ENCODE measurements at regions not wholly inside any gene's neighbourhood (a gene's known extent, or its start where the extent isn't known, plus 50 kb on each side); places are given as distances from the start of the nearest gene placed in this dataset.

DNA sequence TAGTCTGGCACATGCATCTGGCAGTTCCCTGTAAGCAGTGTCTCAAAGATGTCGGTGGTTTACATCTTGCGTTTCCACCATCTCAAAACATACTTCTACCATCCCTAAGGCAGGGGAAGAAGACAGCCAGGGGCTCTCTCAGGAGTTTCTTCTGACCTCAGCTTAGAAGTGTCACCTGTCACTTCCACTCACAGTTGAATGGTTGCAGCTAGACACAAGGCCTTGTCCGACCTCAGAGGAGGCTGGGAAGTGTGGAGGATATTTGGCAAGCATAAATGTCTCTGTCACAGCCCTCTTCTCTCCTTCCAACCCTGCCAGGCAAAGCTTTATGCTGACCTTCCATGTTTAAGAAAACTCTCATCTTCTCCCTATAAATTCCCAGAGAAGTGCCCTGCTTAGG, 193.3 kb downstream of the HERPUD2 start:
- H3K36me3 Mint-ChIP-seq (ENCODE audit: insufficient read depth, unreplicated experiment): no peaks in the 10 kb centered on the region
- TF ChIP-seq, protein P1, sequence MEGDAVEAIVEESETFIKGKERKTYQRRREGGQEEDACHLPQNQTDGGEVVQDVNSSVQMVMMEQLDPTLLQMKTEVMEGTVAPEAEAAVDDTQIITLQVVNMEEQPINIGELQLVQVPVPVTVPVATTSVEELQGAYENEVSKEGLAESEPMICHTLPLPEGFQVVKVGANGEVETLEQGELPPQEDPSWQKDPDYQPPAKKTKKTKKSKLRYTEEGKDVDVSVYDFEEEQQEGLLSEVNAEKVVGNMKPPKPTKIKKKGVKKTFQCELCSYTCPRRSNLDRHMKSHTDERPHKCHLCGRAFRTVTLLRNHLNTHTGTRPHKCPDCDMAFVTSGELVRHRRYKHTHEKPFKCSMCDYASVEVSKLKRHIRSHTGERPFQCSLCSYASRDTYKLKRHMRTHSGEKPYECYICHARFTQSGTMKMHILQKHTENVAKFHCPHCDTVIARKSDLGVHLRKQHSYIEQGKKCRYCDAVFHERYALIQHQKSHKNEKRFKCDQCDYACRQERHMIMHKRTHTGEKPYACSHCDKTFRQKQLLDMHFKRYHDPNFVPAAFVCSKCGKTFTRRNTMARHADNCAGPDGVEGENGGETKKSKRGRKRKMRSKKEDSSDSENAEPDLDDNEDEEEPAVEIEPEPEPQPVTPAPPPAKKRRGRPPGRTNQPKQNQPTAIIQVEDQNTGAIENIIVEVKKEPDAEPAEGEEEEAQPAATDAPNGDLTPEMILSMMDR (IDR thresholded peaks at IDR 0.05; ENCODE audit: insufficient read depth in 1 of 2, low read depth in 1 of 2, low read length in 1 of 2, severe bottlenecking in 1 of 2, unreplicated experiment in 1 of 2): no peak
- no peaks in the 10 kb centered on the region for H3K36me3 ChIP-seq (ENCODE audit: control insufficient read depth, insufficient read depth, low read length)
- H3K27me3 ChIP-seq (replicated peaks; ENCODE audit: control insufficient read depth, insufficient read depth, low read length): no peaks in the 10 kb centered on the region; the same call in 1 of the 2 replicates
- peaks cover 24% of the 10 kb centered on the region for H3K27me3 Mint-ChIP-seq (ENCODE audit: insufficient read depth, unreplicated experiment)
- no peak for DNase-seq
- H3K4me1 Mint-ChIP-seq (ENCODE audit: low read depth, unreplicated experiment): no peaks in the 10 kb centered on the region
- H3K27ac Mint-ChIP-seq (ENCODE audit: unreplicated experiment): no peak overlapping the region
- no peaks in the 10 kb centered on the region for H3K9me3 ChIP-seq
- no TSS peak for BruUV-seq (replicated peaks)
- H3K9me3 Mint-ChIP-seq (ENCODE audit: unreplicated experiment): peaks cover 18% of the 10 kb centered on the region
- CTCF ChIA-PET: no interaction called here
- H3K4me1 ChIP-seq: no peaks in the 10 kb centered on the region
- no peak overlapping the region for H3K4me3 ChIP-seq (ENCODE audit: low read depth, low read length)
- H3K4me3 Mint-ChIP-seq (ENCODE audit: unreplicated experiment): no peak overlapping the region
- POLR2A ChIA-PET: no interaction called here
- intact Hi-C loops (cut with micrococcal nuclease; ENCODE audit: unreplicated experiment): no loop called here

DNA sequence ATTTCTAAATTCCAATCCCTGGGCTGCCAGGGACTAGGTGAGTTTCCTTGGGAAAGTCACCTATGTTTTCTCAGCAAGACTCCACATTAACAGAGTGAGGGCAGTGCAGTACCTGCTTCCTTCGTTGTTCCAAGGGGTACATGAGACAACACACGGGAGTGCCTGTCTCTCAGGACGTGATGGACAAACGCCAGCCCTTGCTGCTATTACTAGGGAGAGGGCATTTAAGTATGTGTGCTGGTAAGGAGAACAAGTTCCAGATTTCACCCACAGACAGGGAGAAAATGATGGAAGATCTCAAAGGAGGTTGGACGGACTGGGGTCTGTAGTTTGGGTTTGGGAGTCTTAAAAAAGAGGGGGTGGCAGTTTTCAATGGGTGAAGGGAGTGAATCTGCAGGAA, 195.7 kb downstream of the HERPUD2 start:
- intact Hi-C loops (cut with micrococcal nuclease; ENCODE audit: unreplicated experiment): no loop called here
- Histone ChIP-seq H3K9me3 (no peaks in the 10 kb centered on the region), H3K27me3 (replicated peaks; ENCODE audit: control insufficient read depth, insufficient read depth, low read length) (no peaks in the 10 kb centered on the region; the same call in 1 of the 2 replicates), H3K4me3 (ENCODE audit: low read depth, low read length) (no peak overlapping the region), H3K4me1 (no peaks in the 10 kb centered on the region), H3K36me3 (ENCODE audit: control insufficient read depth, insufficient read depth, low read length) (no peaks in the 10 kb centered on the region)
- Mint-ChIP-seq H3K9me3 (ENCODE audit: unreplicated experiment) (peaks cover 18% of the 10 kb centered on the region), H3K27me3 (ENCODE audit: insufficient read depth, unreplicated experiment) (peaks cover 21% of the 10 kb centered on the region), H3K27ac (ENCODE audit: unreplicated experiment) (no peak overlapping the region), H3K4me3 (ENCODE audit: unreplicated experiment) (no peak overlapping the region), H3K36me3 (ENCODE audit: insufficient read depth, unreplicated experiment) (no peaks in the 10 kb centered on the region), H3K4me1 (ENCODE audit: low read depth, unreplicated experiment) (no peaks in the 10 kb centered on the region)
- no TSS peak for BruUV-seq (replicated peaks)
- TF ChIP-seq, protein P1 (IDR thresholded peaks at IDR 0.05; ENCODE audit: insufficient read depth in 1 of 2, low read depth in 1 of 2, low read length in 1 of 2, severe bottlenecking in 1 of 2, unreplicated experiment in 1 of 2): no peak
- CTCF ChIA-PET: no interaction called here
- DNase-seq: no peak
- POLR2A ChIA-PET: no interaction called here

DNA sequence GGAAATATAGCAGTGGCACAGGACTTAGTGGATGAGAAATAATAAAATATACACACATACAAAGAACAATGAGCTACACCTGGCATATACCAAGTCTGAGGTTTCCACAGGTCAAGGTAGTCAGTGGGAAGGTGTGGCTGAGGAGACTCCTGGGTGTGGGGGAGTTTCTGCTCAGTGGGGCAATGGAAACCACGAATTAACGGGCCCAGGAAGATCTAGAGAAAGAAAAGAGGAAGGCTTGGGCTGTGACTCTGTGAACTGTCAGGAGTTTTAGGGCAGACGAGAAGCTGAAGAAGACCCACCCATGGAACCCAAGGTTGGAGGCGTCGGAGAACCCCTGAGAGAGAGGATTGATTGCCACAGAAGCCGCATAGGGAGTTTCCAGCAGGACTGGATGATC, 196.5 kb downstream of the HERPUD2 start:
- H3K36me3 Mint-ChIP-seq (ENCODE audit: insufficient read depth, unreplicated experiment): no peaks in the 10 kb centered on the region

More for the DNA sequence above, 196.5 kb downstream of the HERPUD2 start:
- Histone ChIP-seq H3K27me3 (replicated peaks; ENCODE audit: control insufficient read depth, insufficient read depth, low read length) (no peaks in the 10 kb centered on the region; the same call in 1 of the 2 replicates), H3K36me3 (ENCODE audit: control insufficient read depth, insufficient read depth, low read length) (no peaks in the 10 kb centered on the region), H3K9me3 (no peaks in the 10 kb centered on the region), H3K4me1 (no peaks in the 10 kb centered on the region), H3K4me3 (ENCODE audit: low read depth, low read length) (no peak overlapping the region)
- Mint-ChIP-seq H3K4me1 (ENCODE audit: low read depth, unreplicated experiment) (no peaks in the 10 kb centered on the region), H3K27me3 (ENCODE audit: insufficient read depth, unreplicated experiment) (peaks cover 25% of the 10 kb centered on the region), H3K27ac (ENCODE audit: unreplicated experiment) (no peak overlapping the region), H3K9me3 (ENCODE audit: unreplicated experiment) (peaks cover 18% of the 10 kb centered on the region), H3K4me3 (ENCODE audit: unreplicated experiment) (no peak overlapping the region)
- intact Hi-C loops (cut with micrococcal nuclease; ENCODE audit: unreplicated experiment): no loop called here
- TF ChIP-seq, protein P1 (IDR thresholded peaks at IDR 0.05; ENCODE audit: insufficient read depth in 1 of 2, low read depth in 1 of 2, low read length in 1 of 2, severe bottlenecking in 1 of 2, unreplicated experiment in 1 of 2): no peak
- DNase-seq: no peak
- CTCF ChIA-PET: no interaction called here
- no TSS peak for BruUV-seq (replicated peaks)
- POLR2A ChIA-PET: no interaction called here
